Lung (tissue), 11 donors: ENCODE measurements at regions not wholly inside any gene's neighbourhood (a gene's known extent, or its start where the extent isn't known, plus 50 kb on each side); places are given as distances from the start of the nearest gene placed in this dataset.

ENCODE experiments used
- ATAC-seq: fragments of 200-7000 bp; cut with Tn5 transposase; one replicate; pipeline ENCODE4 v1.9.1; 2020; ENCODE audit warnings: moderate number of reproducible peaks; ENCODE audit not compliant: insufficient read depth, low FRiP score
- DNase-seq, 3 donors: peaks; one replicate each; pipeline ENCODE4 v3.0.0-alpha.2; 2013 to 2017
- H3K27ac ChIP-seq, 2 donors: one replicate each; pipeline ENCODE4 v1.5.1; 2013; ENCODE audit warnings: mild to moderate bottlenecking in 2 of 2, moderate library complexity in 2 of 2, control low read depth in 1 of 2, inconsistent platforms in 1 of 2, low read depth in 1 of 2, low read length in 1 of 2
- H3K27me3 ChIP-seq, 3 donors: one replicate each; pipeline ENCODE4 v1.5.1; 2013; ENCODE audit warnings: low read length in 2 of 3; ENCODE audit not compliant: control insufficient read depth in 3 of 3, insufficient read depth in 3 of 3
- H3K36me3 ChIP-seq, 4 donors: one replicate each; pipeline ENCODE4 v1.5.1; 2013; ENCODE audit warnings: low read length in 4 of 4, mild to moderate bottlenecking in 1 of 4, moderate library complexity in 1 of 4; ENCODE audit not compliant: control insufficient read depth in 4 of 4, insufficient read depth in 4 of 4
- H3K4me1 ChIP-seq, 5 donors: one replicate each; pipeline ENCODE4 v1.5.1; 2013; ENCODE audit warnings: low read length in 5 of 5, mild to moderate bottlenecking in 2 of 5, moderate library complexity in 1 of 5; ENCODE audit not compliant: control insufficient read depth in 5 of 5, insufficient read depth in 5 of 5
- H3K4me3 ChIP-seq: one replicate; pipeline ENCODE4 v1.5.1; 2013; ENCODE audit warnings: mild to moderate bottlenecking, control low read depth, moderate library complexity
- H3K9ac ChIP-seq, 2 donors: one replicate each; pipeline ENCODE4 v1.5.1; 2013; ENCODE audit warnings: low read length in 2 of 2, control low read depth in 1 of 2; ENCODE audit not compliant: insufficient read depth in 1 of 2
- H3K9me3 ChIP-seq, 4 donors: one replicate each; pipeline ENCODE4 v1.5.1; 2013; ENCODE audit warnings: low read length in 3 of 4, mild to moderate bottlenecking in 1 of 4, moderate library complexity in 1 of 4; ENCODE audit not compliant: control insufficient read depth in 4 of 4, insufficient read depth in 3 of 4
- CTCF ChIP-seq: IDR thresholded peaks from 2 replicates; pipeline ENCODE4 v1.5.1; 2012; ENCODE audit warnings: mild to moderate bottlenecking; ENCODE audit errors: control extremely low read depth, extremely low read depth
- WGBS, 2 donors: extraction: QIAGEN DNeasy Blood & Tissue Kit; methylation state at CpG; one replicate each; pipeline ENCODE4 v1.1.7; 2013; 5-methylcytosine and 5-hydroxymethylcytosine counted together
- donor health status: control.
- donor health status: control.
- donor health status: Bipolar disorder and iron deficiency.
- donor health status: healthy.
- donor health status: DM: yes; HTN: yes; CAD: no.

DNA sequence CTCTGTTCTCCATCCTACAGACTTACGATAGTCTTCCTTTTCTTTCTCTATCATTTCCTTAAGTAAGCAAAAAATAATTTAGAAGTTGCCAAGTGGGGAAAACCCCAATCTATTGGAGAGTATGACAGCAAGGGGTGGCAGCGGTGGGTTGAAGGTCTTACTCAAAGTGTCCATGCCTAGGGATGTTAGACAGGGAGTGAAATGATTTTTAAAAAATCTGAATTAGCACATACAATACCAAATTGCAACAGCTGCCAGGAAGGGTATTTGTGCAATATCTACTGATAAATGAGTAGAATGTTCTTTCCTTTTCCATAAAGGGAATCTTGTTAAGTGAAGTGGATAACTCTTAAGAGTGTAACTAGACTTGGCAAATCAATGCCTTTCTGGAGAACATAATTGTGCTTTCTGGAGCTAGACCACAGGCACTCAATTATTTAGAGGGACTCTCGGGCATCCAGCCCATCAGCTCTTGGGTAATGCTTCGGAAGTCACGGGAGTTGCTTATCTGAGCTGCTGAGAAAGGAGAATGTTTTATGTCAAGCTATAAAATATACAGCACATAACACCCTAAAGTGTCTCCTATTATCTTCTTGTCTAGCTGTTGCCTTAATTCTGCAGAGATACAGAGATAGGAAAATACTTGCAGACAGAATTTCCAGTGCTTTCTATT lies 151.5 kb downstream of the KCNJ2 start:
- Histone ChIP-seq H3K4me1 (peaks cover 0 to 42% (median 5%) of the 10 kb centered on the region in 5 donors), H3K4me3 (no peak overlapping the region), H3K27ac (no peak overlapping the region), H3K36me3 (no peaks in the 10 kb centered on the region), H3K9me3 (no peaks in the 10 kb centered on the region), H3K27me3 (no peaks in the 10 kb centered on the region), H3K9ac (no peak overlapping the region)
- ATAC-seq (peak; percentile 62), DNase-seq (peak; percentile 81 to 95 (median 91))
- 28 to 40% methylated on average over 5 of the region's 5 CpGs for WGBS, 2 donors
- no peak for TF ChIP-seq CTCF

DNA sequence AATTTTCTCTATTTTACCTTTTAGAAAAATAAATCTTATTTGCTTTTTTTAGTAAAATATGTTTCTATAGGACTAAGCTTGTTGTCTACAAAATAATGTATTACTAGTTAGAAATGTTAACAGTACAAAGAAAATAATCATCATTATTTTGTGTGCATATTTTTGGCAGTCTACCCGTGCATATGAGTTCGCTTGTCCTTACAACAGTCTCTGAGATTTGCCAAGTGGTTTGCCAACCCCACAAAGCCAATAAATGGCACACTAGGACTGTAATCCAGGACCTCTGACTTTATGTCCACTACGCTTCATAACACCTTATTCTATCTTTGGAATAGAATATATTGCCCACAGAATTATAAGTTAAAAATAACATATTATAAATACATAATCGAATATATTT lies 152.0 kb downstream of the KCNJ2 start:
- TF ChIP-seq CTCF, result no peak
- 83 to 90% methylated on average over 4 of the region's 4 CpGs for WGBS, 2 donors
- Histone ChIP-seq H3K9ac (no peak overlapping the region), H3K4me3 (no peak overlapping the region), H3K27me3 (no peaks in the 10 kb centered on the region), H3K9me3 (no peaks in the 10 kb centered on the region), H3K27ac (no peak overlapping the region), H3K36me3 (no peaks in the 10 kb centered on the region), H3K4me1 (peaks cover 0 to 47% (median 5%) of the 10 kb centered on the region in 5 donors)
- DNase-seq (peak in 1 of 3 donors; percentile 50), ATAC-seq (no peak)

DNA sequence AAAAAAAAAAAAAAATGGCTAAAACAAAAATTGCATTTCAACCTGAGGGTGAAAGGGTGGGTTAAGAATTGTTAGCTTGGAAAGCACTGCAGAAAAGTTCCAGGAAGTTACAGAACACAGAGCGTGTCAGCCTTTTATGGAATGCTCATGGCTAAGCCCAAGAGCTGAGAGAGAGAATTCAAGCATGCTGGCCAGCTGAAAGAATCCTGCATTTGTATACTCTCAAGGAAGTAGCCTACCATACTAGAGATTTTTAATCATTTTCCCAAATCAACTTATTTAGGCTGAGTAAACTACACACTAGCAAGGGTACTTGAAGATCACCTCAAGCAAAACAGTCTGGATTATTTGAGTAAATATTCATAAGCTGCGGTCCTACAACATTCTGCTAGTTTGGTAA lies 153.9 kb downstream of the KCNJ2 start:
- whole genome bisulfite sequencing, 2 donors, result 71 to 84% methylated on average over 2 of the region's 2 CpGs
- TF ChIP-seq CTCF, result no peak
- ATAC-seq, result no peak
- H3K4me3 ChIP-seq, result no peak overlapping the region
- H3K9me3 ChIP-seq, result no peaks in the 10 kb centered on the region
- no peak overlapping the region for H3K27ac ChIP-seq
- no peak overlapping the region for H3K9ac ChIP-seq
- H3K27me3 ChIP-seq, result no peaks in the 10 kb centered on the region
- no peaks in the 10 kb centered on the region for H3K36me3 ChIP-seq
- DNase-seq, result peak in 1 of 3 donors; percentile 46
- peaks cover 0 to 47% (median 5%) of the 10 kb centered on the region in 5 donors for H3K4me1 ChIP-seq

DNA sequence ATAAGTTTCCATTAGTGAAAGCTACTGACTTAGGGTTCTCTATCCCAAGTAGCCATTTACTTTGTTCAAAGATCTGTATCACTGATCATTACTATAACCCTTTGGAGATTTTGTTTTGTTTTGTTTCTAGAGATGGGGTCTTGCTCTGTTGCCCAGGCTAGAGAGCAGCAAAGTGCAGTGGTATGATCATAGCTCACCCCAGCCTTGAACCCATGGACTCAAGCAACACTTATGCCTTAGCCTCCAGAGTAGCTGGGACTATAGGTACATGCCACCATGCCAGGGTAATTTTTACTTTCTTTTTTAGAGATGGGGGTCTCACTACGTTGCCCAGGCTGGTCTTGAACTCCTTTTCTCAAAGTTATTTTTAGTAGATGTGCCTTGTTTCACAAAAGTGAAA lies 154.7 kb downstream of the KCNJ2 start:
- Histone ChIP-seq H3K9ac (no peak overlapping the region), H3K36me3 (no peaks in the 10 kb centered on the region), H3K4me3 (no peak overlapping the region), H3K9me3 (no peaks in the 10 kb centered on the region), H3K27me3 (no peaks in the 10 kb centered on the region), H3K4me1 (peaks cover 0 to 47% (median 5%) of the 10 kb centered on the region in 5 donors), H3K27ac (no peak overlapping the region)
- WGBS, 2 donors, result 62 to 92% methylated on average over 1 of the region's 1 CpG
- ATAC-seq, result no peak
- no peak for TF ChIP-seq CTCF
- no peak for DNase-seq
